Karpas-422 (cell line): ENCODE measurements at regions not wholly inside any gene's neighbourhood (a gene's known extent, or its start where the extent isn't known, plus 50 kb on each side); places are given as distances from the start of the nearest gene placed in this dataset.

Experiments used
- DNase-seq: peaks from one replicate; pipeline ENCODE4 v3.0.0-alpha.2; 2015
- H2AFZ ChIP-seq: fragments of 200-600 bp; sonication (generic); 2 replicates; pipeline ENCODE4 v1.6.1; 2014; ENCODE audit warnings: antibody characterized with exemption, low read length, mixed read lengths
- H3K27ac ChIP-seq: fragments of 200-600 bp; sonication (generic); 2 replicates; pipeline ENCODE4 v1.5.1; 2014; ENCODE audit warnings: mild to moderate bottlenecking, low read length, moderate library complexity
- H3K27me3 ChIP-seq: fragments of 200-600 bp; sonication (generic); 2 replicates; pipeline ENCODE4 v1.6.1; 2014; ENCODE audit warnings: low read length, mixed read lengths
- H3K36me3 ChIP-seq: fragments of 200-600 bp; sonication (generic); 2 replicates; pipeline ENCODE4 v1.6.1; 2014; ENCODE audit warnings: low read length, mixed read lengths; ENCODE audit not compliant: insufficient read depth
- H3K4me1 ChIP-seq: fragments of 200-600 bp; sonication (generic); 2 replicates; pipeline ENCODE4 v1.6.1; 2014; ENCODE audit warnings: mild to moderate bottlenecking, low read length, mixed read lengths
- H3K4me2 ChIP-seq: fragments of 200-600 bp; sonication (generic); 2 replicates; pipeline ENCODE4 v1.6.1; 2014; ENCODE audit warnings: low read length, low read depth, mild to moderate bottlenecking; ENCODE audit not compliant: poor library complexity, severe bottlenecking
- H3K4me3 ChIP-seq: fragments of 200-600 bp; sonication (generic); 2 replicates; pipeline ENCODE4 v1.5.1; 2014; ENCODE audit warnings: mild to moderate bottlenecking, antibody characterized with exemption, low read length, mixed read lengths
- H3K79me2 ChIP-seq: fragments of 200-600 bp; sonication (generic); 2 replicates; pipeline ENCODE4 v1.6.1; 2014; ENCODE audit warnings: mild to moderate bottlenecking, low read length, mixed read lengths
- H3K9ac ChIP-seq: fragments of 200-600 bp; sonication (generic); 2 replicates; pipeline ENCODE4 v1.6.0; 2014; ENCODE audit warnings: low read length
- H3K9me2 ChIP-seq: fragments of 200-600 bp; sonication (generic), shearing (Covaris generic); replicated peaks from 2 replicates; pipeline ENCODE4 v1.6.0; 2014; ENCODE audit warnings: mild to moderate bottlenecking, low read length, moderate library complexity; ENCODE audit not compliant: insufficient read depth
- H3K9me3 ChIP-seq: fragments of 300-700, 200-600 bp; sonication (generic); 2 replicates; pipeline ENCODE4 v1.6.1; 2014; ENCODE audit warnings: low read length, mixed read lengths
- H4K20me1 ChIP-seq: fragments of 200-600 bp; sonication (generic); 2 replicates; pipeline ENCODE4 v1.6.1; 2014; ENCODE audit warnings: mild to moderate bottlenecking, antibody characterized with exemption, low read length, low read depth; ENCODE audit not compliant: insufficient read depth

- no peaks in the 10 kb centered on the region for H3K9me2 ChIP-seq
- no peak overlapping the region for H3K4me3 ChIP-seq
- H3K27ac ChIP-seq: no peak overlapping the region
- peaks cover 7% of the 10 kb centered on the region; the same call in 1 of the 2 replicates for H3K9me3 ChIP-seq
- H3K27me3 ChIP-seq: no peaks in the 10 kb centered on the region
- no peak overlapping the region for H2AFZ ChIP-seq
- no peaks in the 10 kb centered on the region for H3K4me1 ChIP-seq
- H3K9ac ChIP-seq: no peak overlapping the region
- no peaks in the 10 kb centered on the region for H3K79me2 ChIP-seq
- H3K4me2 ChIP-seq: no peak overlapping the region
- no peaks in the 10 kb centered on the region for H3K36me3 ChIP-seq
- DNase-seq: no peak
- H4K20me1 ChIP-seq: no peaks in the 10 kb centered on the region
These were observed 1120.8 kb downstream of the PLA2G4A start for GRCh38 chr1:187949567-187949966.

GRCh38 chr1:187951817-187952216 lies 1123.1 kb downstream of the PLA2G4A start:
- Histone ChIP-seq H3K4me2 (no peak overlapping the region), H3K9ac (no peak overlapping the region), H3K27ac (no peak overlapping the region), H3K27me3 (no peaks in the 10 kb centered on the region), H3K9me2 (no peaks in the 10 kb centered on the region), H3K9me3 (peaks cover 7% of the 10 kb centered on the region; the same call in 1 of the 2 replicates), H3K36me3 (no peaks in the 10 kb centered on the region), H2AFZ (no peak overlapping the region), H3K79me2 (no peaks in the 10 kb centered on the region), H4K20me1 (no peaks in the 10 kb centered on the region), H3K4me3 (no peak overlapping the region), H3K4me1 (no peaks in the 10 kb centered on the region)
- no peak for DNase-seq

DNA sequence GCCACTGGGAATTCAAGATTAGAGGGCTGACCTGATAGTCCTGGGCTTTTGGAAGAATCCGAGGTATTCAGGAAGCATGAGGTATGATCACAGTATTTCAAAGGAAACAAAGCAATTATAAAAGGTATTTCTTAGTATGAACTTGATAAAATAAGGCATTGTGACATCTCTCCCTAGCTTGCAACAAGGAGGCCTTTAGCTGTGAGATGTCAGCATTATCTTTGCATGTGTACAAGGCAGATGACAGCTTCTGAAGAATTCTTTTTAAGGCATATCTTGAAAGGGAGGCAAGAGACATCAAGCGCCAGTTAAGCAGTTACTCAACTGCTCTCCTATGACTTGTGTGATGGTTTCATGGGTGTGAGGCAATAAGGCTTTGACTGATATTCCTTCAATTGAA lies 1123.7 kb downstream of the PLA2G4A start:
- Histone ChIP-seq H3K4me3 (no peak overlapping the region), H3K9me2 (no peaks in the 10 kb centered on the region), H4K20me1 (no peaks in the 10 kb centered on the region), H2AFZ (no peak overlapping the region), H3K4me2 (no peak overlapping the region), H3K9me3 (peaks cover 7% of the 10 kb centered on the region; the same call in 1 of the 2 replicates), H3K4me1 (no peaks in the 10 kb centered on the region), H3K36me3 (no peaks in the 10 kb centered on the region), H3K27me3 (no peaks in the 10 kb centered on the region), H3K79me2 (no peaks in the 10 kb centered on the region), H3K27ac (no peak overlapping the region), H3K9ac (no peak overlapping the region)
- DNase-seq: no peak

DNA sequence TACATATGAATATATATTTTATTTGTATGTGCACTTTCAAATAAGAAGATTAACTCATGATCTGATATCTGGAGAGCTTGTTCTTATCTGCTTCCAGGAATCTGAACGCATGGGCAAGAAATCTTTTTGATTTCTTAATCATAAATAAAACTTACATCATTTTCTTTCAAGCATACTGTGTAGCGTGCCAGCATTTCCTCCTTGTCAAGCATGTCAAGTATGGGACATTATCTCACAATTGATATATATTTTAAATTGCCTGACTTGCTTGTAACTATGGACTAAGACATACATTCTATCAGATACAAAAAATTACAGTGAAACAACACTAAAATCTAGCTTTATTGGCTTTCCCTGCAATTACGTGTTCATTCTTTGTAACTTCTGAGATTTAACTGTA lies 1128.2 kb downstream of the PLA2G4A start:
- Histone ChIP-seq H3K9me2 (no peaks in the 10 kb centered on the region), H3K4me2 (no peak overlapping the region), H3K27me3 (no peaks in the 10 kb centered on the region), H3K9ac (no peak overlapping the region), H3K4me3 (no peak overlapping the region), H3K9me3 (peaks cover 6% of the 10 kb centered on the region; the same call in 1 of the 2 replicates), H4K20me1 (no peaks in the 10 kb centered on the region), H3K36me3 (no peaks in the 10 kb centered on the region), H2AFZ (no peak overlapping the region), H3K27ac (no peak overlapping the region), H3K79me2 (no peaks in the 10 kb centered on the region), H3K4me1 (no peaks in the 10 kb centered on the region)
- DNase-seq: no peak

DNA sequence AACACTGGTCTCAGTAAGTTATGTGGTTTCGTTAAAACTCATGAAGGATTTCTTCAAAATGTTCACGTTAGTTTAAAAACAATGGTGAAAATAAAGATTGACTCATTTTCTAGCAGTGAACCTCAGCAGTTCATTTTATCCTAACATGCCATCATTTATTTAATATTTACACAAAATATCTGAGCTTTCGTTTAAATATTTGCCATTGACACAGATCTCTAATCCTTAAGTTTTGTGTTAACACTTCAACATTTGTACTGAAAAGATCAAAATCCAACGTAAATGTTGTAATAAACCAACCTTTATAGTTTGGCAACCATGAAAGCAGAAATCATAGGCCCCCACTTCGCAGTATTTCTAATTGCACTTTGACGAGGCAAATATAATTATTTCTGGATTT lies 1129.5 kb downstream of the PLA2G4A start:
- Histone ChIP-seq H3K9me2 (no peaks in the 10 kb centered on the region), H3K4me3 (no peak overlapping the region), H3K36me3 (no peaks in the 10 kb centered on the region), H3K27ac (no peak overlapping the region), H3K79me2 (no peaks in the 10 kb centered on the region), H4K20me1 (no peaks in the 10 kb centered on the region), H3K9me3 (no peaks in the 10 kb centered on the region), H3K4me1 (no peaks in the 10 kb centered on the region), H2AFZ (no peak overlapping the region), H3K4me2 (no peak overlapping the region), H3K27me3 (no peaks in the 10 kb centered on the region), H3K9ac (no peak overlapping the region)
- DNase-seq: no peak

- H3K9ac ChIP-seq: no peak overlapping the region
- H2AFZ ChIP-seq: no peak overlapping the region
- no peaks in the 10 kb centered on the region for H3K9me3 ChIP-seq
- H3K36me3 ChIP-seq: no peaks in the 10 kb centered on the region
- no peaks in the 10 kb centered on the region for H3K79me2 ChIP-seq
- no peak overlapping the region for H3K4me2 ChIP-seq
- H4K20me1 ChIP-seq: no peaks in the 10 kb centered on the region
- H3K4me1 ChIP-seq: no peaks in the 10 kb centered on the region
- DNase-seq: no peak
- no peak overlapping the region for H3K27ac ChIP-seq
- H3K4me3 ChIP-seq: no peak overlapping the region
- no peaks in the 10 kb centered on the region for H3K27me3 ChIP-seq
- H3K9me2 ChIP-seq: no peaks in the 10 kb centered on the region
These were observed 1130.3 kb downstream of the PLA2G4A start for GRCh38 chr1:187959062-187959461.

GRCh38 chr1:187960125-187960638 lies 1131.4 kb downstream of the PLA2G4A start:
- H4K20me1 ChIP-seq: no peaks in the 10 kb centered on the region
- H3K9me3 ChIP-seq: no peaks in the 10 kb centered on the region
- H3K4me2 ChIP-seq: no peak overlapping the region
- H3K9me2 ChIP-seq: no peaks in the 10 kb centered on the region
- no peak overlapping the region for H3K9ac ChIP-seq
- no peaks in the 10 kb centered on the region for H3K79me2 ChIP-seq
- H2AFZ ChIP-seq: no peak overlapping the region
- no peak overlapping the region for H3K4me3 ChIP-seq
- no peaks in the 10 kb centered on the region for H3K36me3 ChIP-seq
- H3K27ac ChIP-seq: no peak overlapping the region
- no peaks in the 10 kb centered on the region for H3K27me3 ChIP-seq
- no peaks in the 10 kb centered on the region for H3K4me1 ChIP-seq
- DNase-seq: no peak

GRCh38 chr1:187961895-187962294 lies 1133.1 kb downstream of the PLA2G4A start:
- H3K9me2 ChIP-seq: no peaks in the 10 kb centered on the region
- no peaks in the 10 kb centered on the region for H3K9me3 ChIP-seq

DNA sequence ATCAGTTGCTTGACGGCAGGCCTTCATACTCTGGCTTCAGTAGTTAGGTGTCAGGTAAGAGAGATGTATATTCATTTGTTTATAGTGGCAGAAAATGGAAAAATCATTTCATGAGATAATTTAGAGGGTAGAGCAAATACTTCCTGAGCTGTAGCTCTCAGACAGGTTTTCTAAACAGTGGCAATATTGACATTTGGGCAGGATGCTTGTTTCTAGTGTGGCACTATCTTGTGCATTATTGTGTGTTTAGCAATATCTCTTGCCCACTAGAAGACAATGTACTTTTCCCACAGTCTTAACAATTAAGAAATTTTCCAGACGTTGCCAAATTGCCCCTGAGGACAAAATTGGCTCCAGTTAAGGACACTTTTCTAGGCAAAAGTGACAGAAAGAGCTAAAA lies 1143.1 kb downstream of the PLA2G4A start:
- Histone ChIP-seq H3K36me3 (no peaks in the 10 kb centered on the region), H4K20me1 (no peaks in the 10 kb centered on the region), H2AFZ (no peak overlapping the region), H3K27me3 (no peaks in the 10 kb centered on the region), H3K4me2 (no peak overlapping the region), H3K27ac (no peak overlapping the region), H3K9me3 (peaks cover 2% of the 10 kb centered on the region; the same call in 1 of the 2 replicates), H3K79me2 (no peaks in the 10 kb centered on the region), H3K4me1 (no peaks in the 10 kb centered on the region), H3K9ac (no peak overlapping the region), H3K9me2 (no peaks in the 10 kb centered on the region), H3K4me3 (no peak overlapping the region)
- DNase-seq: no peak

More at GRCh38 chr1:187961895-187962294, 1133.1 kb downstream of the PLA2G4A start:
- no peak overlapping the region for H3K4me2 ChIP-seq
- no peak overlapping the region for H3K27ac ChIP-seq
- H3K79me2 ChIP-seq: no peaks in the 10 kb centered on the region
- H3K36me3 ChIP-seq: no peaks in the 10 kb centered on the region
- DNase-seq: no peak
- no peak overlapping the region for H3K9ac ChIP-seq
- H4K20me1 ChIP-seq: no peaks in the 10 kb centered on the region
- H3K4me1 ChIP-seq: no peaks in the 10 kb centered on the region
- H3K4me3 ChIP-seq: no peak overlapping the region
- H3K27me3 ChIP-seq: no peaks in the 10 kb centered on the region
- H2AFZ ChIP-seq: no peak overlapping the region
